H4 (cell line): ENCODE measurements at regions not wholly inside any gene's neighbourhood (a gene's known extent, or its start where the extent isn't known, plus 50 kb on each side); places are given as distances from the start of the nearest gene placed in this dataset.
"Not testable (repeated sequence)": the region's sequence is repeated elsewhere in the genome, so short reads cannot be mapped to it uniquely, and the experiment has no call there.

Source experiments
- DNase-seq: peaks from one replicate; pipeline ENCODE4 v3.0.0-alpha.2; 2015; ENCODE audit warnings: low spot score

- no peak for DNase-seq
These were observed 853.8 kb downstream of the CDH8 start for GRCh38 chr16:61182391-61182790.

DNA sequence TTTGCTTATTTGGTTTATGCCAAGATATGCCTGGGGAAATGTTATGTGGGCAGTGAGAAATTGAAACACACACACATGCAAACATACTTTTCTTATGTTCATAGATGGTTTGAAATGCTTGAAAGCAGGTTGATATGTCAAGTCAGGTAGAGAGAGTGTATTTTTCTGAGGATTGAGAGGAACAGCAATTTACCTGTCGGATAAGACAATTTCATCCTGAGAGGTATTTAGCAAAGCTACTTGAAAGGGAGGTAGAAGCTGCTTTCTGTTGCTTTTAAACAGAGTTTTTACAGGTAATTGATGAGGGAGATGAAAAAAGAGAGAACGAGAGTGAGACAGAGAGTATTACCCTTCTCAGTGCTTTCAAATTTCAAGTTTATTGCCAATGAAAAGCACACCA is 854.3 kb downstream of the CDH8 start:
- no peak for DNase-seq

DNA sequence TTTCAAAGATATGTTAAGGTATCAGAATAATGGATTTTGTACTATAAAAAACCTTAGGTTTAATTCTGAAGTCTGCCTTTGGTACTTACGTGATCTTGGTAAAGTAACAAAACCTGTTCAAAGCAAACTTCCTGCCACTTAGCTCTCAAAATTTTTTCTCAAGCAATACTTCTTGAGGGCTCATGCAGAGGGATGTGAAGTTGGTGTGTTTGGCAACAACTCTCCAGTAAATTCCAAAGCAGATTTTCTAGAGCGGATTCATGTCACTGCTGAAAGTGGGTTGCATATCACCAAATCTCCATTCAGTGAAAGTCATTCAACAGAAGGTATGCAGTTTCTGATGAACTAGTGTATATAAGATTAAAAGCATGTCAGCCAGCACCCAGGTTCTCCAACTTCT is 856.7 kb downstream of the CDH8 start:
- DNase-seq = no peak

DNA sequence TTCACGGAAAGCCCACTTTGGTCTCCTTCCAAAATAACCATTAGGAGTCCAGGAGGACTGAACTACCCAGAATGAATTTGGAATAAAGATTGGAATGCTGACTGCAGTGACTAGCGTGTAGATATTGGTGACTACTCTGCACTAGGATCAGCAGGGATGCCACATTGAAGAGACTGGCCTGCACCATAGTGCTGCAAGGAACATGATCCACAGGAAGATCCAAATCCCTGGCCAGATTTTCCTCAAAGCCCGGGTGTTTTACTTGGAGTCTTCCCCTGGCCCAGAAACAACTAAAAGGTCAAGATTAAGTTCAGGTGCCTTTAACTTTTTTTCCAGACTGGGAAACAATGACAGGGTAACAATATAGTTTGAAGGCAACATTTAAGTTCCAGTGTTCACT is 870.4 kb downstream of the CDH8 start:
- DNase-seq = no peak

DNA sequence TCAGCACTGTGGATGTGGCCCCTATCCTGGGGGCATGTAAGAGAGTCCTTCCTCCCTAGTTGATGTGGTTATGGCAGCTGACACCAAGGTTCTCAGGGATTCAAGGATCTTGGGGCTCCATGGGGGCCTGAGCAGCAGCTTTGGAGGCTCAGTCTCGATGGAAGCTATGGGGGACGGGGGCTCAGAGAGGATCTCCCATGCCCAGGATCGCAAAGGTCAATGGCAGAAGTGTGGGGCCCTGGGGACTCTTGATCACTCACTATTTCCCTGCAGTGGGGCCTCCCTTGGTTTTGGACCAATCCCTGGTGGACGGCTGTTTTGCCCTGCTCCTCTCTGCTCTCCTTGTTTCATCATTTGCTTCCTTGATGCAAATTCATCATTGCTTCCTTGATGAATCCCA is 885.9 kb downstream of the CDH8 start:
- no peak for DNase-seq

DNA sequence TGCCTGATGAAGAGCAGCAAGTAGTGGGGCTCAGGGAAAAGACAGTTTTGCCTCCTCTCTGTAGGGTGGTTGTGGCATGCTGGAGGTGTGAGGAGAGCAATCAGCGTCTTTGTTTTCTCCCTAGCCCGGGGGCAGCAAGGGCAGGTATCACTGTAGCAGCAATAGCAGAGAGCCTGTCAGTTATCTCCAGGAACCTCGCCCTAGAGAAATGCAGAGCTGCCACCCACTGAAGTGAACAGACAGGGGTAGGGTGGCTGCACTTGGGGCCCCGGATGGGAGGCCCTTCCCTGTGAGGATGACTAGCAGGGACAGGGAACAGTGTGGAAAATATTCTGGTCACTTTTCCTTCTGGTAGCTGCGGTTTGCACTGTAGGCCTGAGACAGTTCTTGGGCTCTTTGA is 886.5 kb downstream of the CDH8 start:
- DNase-seq = no peak

- peak; percentile 18 for DNase-seq
These were observed 887.3 kb downstream of the CDH8 start for GRCh38 chr16:61148930-61149329.

- no peak for DNase-seq
These were observed 889.8 kb downstream of the CDH8 start for GRCh38 chr16:61146429-61146828.

- no peak for DNase-seq
These were observed 904.8 kb downstream of the CDH8 start for GRCh38 chr16:61131447-61131846.

DNA sequence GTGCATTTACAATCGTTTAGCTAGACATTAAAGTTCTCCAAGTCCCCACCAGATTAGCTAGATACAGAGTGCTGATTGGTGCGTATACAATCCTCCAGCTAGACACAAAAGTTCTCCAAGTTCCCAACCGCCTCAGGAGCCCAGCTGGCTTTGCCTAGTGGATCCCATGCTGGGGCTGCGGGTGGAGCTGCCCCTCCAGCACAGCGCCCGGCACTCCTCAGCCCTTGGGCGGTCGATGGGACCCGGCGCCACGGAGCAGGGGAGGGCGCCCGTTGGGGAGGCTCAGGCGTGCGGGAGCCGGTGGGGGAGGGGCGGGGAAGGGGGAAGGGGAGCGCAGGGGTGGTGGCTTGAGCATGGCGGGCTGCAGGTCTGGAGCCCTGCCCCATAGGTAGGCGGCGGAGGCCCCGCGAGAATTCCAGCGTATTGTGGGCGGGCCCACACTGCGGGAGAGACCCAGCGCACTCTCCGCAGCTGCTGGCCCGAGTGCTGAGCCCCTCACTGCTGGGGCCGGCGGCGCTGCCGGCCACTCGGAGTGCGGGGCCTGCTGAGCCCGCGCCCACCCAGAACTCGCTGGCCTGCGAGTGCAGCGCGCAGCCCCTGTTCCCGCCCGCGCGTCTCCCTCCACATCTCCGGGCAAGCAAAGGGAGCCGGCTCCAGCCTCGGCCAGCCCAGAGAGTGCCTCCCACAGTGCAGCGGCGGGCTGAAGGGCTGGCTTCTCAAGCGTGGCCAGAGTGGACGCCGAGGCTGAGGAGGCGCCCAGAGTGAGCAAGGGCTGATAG is 907.5 kb downstream of the CDH8 start:
- peak; percentile 30 for DNase-seq

DNA sequence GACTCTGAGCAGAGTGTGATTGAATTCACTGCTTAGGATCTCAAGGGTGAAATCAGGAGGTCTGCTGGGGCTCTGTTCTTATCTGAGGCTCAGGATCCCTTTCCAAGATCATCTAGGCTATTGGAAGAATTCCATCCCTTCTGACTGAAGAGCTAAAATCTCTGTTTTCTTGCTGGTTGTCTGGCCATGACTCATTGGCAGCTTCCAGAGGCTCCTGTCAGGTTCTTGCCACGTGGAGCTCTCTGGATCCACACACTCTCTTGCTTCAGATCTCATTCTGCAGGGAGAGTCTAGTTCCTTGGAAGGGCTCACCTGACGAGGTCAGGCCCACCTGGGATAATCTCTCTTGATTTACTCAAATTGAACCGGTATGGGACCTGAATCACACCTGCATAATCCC is 930.7 kb downstream of the CDH8 start:
- no peak for DNase-seq

DNA sequence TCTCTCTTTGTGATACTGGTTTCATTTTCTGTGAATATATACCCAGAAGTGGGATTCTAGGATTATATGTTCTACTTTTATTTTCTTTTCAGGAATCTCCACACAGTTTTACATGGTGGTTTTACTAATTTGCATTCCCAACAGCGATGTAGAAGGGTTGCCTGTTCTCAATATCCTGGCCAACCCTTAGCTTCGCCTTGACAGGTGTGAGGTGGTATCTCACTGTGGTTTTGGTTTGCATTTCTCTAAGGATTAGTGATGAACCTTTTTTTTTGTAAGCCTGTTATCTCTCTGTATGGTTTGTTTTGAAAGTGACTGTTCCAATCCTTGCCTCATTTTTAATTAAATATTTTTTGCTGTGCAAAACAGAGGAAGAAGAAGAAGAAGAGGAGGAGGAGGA is 937.7 kb downstream of the CDH8 start:
- DNase-seq = no peak

DNA sequence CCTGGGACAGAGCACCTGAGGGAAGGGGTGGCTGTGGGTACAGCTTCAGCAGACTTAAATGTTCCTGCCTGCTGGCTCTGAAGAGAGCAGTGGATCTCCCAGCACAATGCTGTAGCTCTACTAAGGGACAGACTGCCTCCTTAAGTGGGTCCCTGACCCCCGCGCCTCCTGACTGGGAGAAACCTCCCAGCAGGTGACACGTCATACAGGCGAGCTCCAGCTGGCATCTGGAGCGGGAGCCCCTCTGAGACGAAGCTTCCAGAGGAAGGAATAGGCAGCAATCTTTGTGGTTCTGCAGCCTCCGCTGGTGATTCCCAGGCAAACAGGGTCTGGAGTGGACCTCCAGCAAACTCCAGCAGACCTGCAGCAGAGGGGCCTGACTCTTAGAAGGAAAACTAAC is 944.9 kb downstream of the CDH8 start:
- DNase-seq = not testable (repeated sequence)

DNA sequence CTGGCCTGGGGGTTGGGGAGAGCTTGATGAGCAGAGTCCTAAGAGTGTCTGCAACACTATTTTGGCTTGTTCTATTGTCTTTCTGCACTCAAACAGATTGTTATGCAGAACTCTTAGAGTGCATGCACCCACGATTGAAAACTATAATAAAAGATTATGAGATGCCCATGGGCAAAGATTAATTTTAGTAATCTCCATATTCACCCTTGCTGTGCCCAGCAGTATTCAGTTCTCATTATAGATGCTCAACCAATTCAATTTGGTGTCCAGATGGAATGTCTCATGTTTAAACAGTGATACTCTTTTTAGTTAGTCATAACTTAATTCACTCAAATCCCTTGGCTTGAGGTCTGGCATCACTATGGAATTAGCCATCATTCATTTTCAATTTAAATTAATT is 952.5 kb downstream of the CDH8 start:
- no peak for DNase-seq

DNA sequence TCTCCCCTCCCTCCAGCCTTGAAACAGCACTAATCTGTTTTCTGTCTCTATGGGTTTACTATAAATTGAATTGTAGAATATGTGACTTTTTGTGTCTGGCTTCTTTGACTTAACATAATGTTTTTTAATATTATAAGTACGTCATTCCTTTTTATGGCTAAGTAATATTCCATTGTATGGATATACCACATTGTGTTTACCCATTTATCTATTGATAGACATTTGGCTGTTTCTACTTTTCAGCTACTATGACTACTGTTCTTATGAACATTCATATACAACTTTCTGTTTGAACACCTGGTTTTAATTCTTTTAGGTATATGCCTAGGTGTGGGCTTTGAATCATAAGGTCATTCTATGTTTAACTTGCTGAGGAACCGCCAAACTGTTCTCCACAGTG is 961.9 kb downstream of the CDH8 start:
- no peak for DNase-seq

- DNase-seq = no peak
These were observed 978.6 kb downstream of the CDH8 start for GRCh38 chr16:61057635-61058034.

DNA sequence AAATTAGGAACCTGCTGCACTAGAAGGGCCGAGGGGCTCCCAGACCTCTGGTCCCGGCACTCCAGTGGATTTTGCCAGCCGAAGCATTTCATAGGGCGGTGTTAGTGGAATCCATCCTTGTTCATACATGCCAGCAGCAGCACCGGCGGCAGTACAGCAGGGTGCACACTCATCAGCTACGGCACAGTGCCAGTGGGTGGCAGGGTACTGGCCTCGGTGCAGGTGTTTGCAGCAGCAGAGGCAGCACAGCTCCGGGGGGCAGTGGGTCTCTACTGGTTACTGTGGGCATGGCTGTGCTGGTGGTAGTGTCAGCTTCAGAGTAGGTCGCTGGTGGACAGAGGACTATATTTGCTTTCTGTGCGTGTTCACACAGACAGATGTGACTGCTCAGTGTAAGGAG is 985.7 kb downstream of the CDH8 start:
- DNase-seq = peak; percentile 4

DNA sequence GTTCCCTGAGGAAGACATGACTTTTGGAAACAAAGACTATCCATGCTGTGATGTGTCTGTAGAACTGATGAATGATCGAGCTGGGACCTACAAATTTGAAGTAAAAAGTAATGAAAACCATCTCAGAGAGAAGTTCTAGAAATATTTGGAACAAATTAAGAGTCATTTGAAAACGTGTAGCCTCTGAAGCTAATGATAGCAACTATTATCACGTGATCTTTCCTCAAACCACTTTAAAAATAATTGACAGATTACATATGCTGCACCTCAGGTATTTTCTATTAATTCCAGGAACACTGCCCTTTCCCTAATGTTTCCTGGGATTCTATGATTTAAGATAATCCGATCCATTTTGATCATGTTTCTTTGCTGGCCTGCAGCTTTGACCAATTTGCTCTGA is 990.3 kb downstream of the CDH8 start:
- no peak for DNase-seq

DNA sequence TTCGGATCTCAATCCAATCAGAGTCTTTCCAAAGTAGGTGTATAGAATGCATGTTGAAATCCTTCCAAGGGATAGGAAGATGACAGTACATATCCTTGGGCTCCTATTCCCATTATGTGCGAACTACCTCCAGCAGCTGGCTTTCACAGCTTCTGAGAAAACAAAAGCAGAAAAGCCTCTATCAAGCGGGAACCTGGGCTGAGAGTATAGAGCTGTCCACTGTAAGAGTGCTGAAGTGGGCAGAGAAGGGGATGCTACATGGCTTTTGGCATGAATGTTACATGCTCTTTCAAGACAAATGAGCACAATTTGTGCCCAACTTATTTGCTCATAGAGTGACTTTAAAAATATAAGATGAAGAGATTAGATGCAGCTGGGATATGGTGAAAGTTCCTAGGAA is 993.5 kb downstream of the CDH8 start:
- DNase-seq = no peak

- no peak for DNase-seq
These were observed 1005.6 kb downstream of the CDH8 start for GRCh38 chr16:61030616-61031015.

GRCh38 chr16:61024180-61024900 is 1011.9 kb downstream of the CDH8 start:
- no peak for DNase-seq

GRCh38 chr16:61014869-61015268 is 1021.4 kb downstream of the CDH8 start:
- DNase-seq = peak; percentile 4

DNA sequence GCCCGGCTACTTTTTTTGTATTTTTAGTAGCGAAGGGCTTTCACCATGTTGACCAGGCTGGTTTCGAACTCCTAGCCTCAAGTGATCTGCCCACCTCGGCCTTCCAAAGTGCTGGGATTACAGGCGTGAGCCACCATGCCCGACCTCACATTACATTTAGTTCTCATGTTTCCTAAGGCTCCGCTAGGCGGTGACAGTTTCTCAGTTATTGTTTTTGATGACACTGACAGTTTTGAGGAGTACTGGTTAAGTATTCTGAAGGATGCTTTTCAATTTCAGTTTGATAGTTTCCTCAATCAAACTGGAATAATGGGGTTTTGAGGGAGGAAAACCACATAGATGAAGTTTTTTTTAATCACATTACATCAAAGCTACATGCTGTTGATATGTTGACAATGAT is 1028.5 kb downstream of the CDH8 start:
- DNase-seq = peak; percentile 8

GRCh38 chr16:61005952-61006351 is 1030.3 kb downstream of the CDH8 start:
- no peak for DNase-seq
